HepG2 (cell line): ENCODE measurements at regions not wholly inside any gene's neighbourhood (a gene's known extent, or its start where the extent isn't known, plus 50 kb on each side); places are given as distances from the start of the nearest gene placed in this dataset.

Experiments used
- ATAC-seq: fragments of 200-7000 bp; cut with Tn5 transposase; 3 replicates; pipeline ENCODE4 v1.9.1; 2020; ENCODE audit warnings: mild to moderate bottlenecking, moderate library complexity
- BruUV-seq: library from RNA; stranded (reverse); fragments of 400-500 nt; replicated peaks from 2 replicates; lab custom pipeline; 2021; lab: Mats Ljungman, UMichigan
- CTCF ChIA-PET: fragments of 300-600 bp; formaldehyde crosslinking; extraction: SDS; loops from one replicate; lab custom pipeline; 2021; ENCODE audit warnings: low total read pairs, inconsistent platforms, low intra/inter-chr PET ratio; lab: Yijun Ruan, JAX
- POLR2A ChIA-PET: fragments of 350-600 bp; sonication (Branson Sonifier 250); formaldehyde crosslinking; loops from one replicate; lab custom pipeline; 2020; ENCODE audit warnings: antibody characterized with exemption, inconsistent platforms; lab: Yijun Ruan, JAX
- DNase-seq: peaks from one replicate; pipeline ENCODE4 v3.0.0-alpha.2; 2015; ENCODE audit warnings: low spot score
- FAIRE-seq: peaks from 3 replicates; lab custom pipeline; 2011; peaks lifted over from hg19 to GRCh38; lab: Jason Lieb, UNC
- H2AFZ ChIP-seq: one replicate; pipeline ENCODE4 v1.6.1; 2011; ENCODE audit warnings: low read length, inconsistent platforms
- H3K27ac ChIP-seq: fragments of 300-600 bp; 3 replicates; pipeline ENCODE4 v1.8.0; 2011; ENCODE audit warnings: mixed run types, mild to moderate bottlenecking, mixed read lengths, low read length, inconsistent platforms; ENCODE audit not compliant: insufficient read depth; ENCODE audit errors: extremely low read length
- H3K27me3 ChIP-seq, 2 experiments: fragments of 200-600 bp in 1 of 2; 2 replicates in 1 of 2; 3 replicates in 1 of 2; pipeline versions ENCODE4 v1.6.0 to v1.8.0; 2011; ENCODE audit warnings: low read length in 2 of 2, mild to moderate bottlenecking in 2 of 2, moderate library complexity in 2 of 2, inconsistent platforms in 1 of 2; ENCODE audit not compliant: insufficient read depth in 2 of 2, control insufficient read depth in 1 of 2
- H3K36me3 ChIP-seq, 2 experiments: fragments of 200-600 bp in 1 of 2; replicated peaks in 1 of 2; 2 replicates in 1 of 2; 3 replicates in 1 of 2; pipeline versions ENCODE4 v1.5.1 to v1.8.0; 2011; ENCODE audit warnings: low read length in 2 of 2, inconsistent platforms in 1 of 2; ENCODE audit not compliant: insufficient read depth in 2 of 2, control insufficient read depth in 1 of 2
- H3K4me1 ChIP-seq: 2 replicates; pipeline ENCODE4 v1.5.1; 2012; ENCODE audit warnings: low read length, inconsistent platforms; ENCODE audit not compliant: insufficient read depth
- H3K4me2 ChIP-seq: 2 replicates; pipeline ENCODE4 v1.6.0; 2011; ENCODE audit warnings: low read depth, low read length, inconsistent platforms
- H3K4me3 ChIP-seq, 3 experiments: fragments of 200-600 bp in 1 of 3; sonication (generic), shearing (Covaris generic) in 1 of 3; replicated peaks in 1 of 3; 2 replicates each; pipeline ENCODE4 v1.5.1; 2011 to 2016; ENCODE audit warnings: low read length in 3 of 3, inconsistent platforms in 2 of 3, low read depth in 2 of 3, mild to moderate bottlenecking in 2 of 3, control low read depth in 1 of 3, mixed read lengths in 1 of 3; ENCODE audit not compliant: insufficient read depth in 1 of 3
- H3K79me2 ChIP-seq: one replicate; pipeline ENCODE4 v1.6.1; 2011; ENCODE audit warnings: low read length, inconsistent platforms; ENCODE audit not compliant: insufficient read depth
- H3K9ac ChIP-seq: 2 replicates; pipeline ENCODE4 v1.6.0; 2011; ENCODE audit warnings: mild to moderate bottlenecking, low read depth, low read length, inconsistent platforms; ENCODE audit not compliant: insufficient read depth
- H3K9me3 ChIP-seq: 2 replicates; pipeline ENCODE4 v1.5.1; 2012; ENCODE audit warnings: mild to moderate bottlenecking, low read length
- H4K20me1 ChIP-seq: 2 replicates; pipeline ENCODE4 v1.6.0; 2011; ENCODE audit warnings: inconsistent platforms, mild to moderate bottlenecking, low read length, moderate library complexity; ENCODE audit not compliant: insufficient read depth
- CC2D1A ChIP-seq: sonication (generic); formaldehyde crosslinking; IDR thresholded peaks from 2 replicates; pipeline ENCODE4 v1.8.1; 2023; ENCODE audit warnings: mild to moderate bottlenecking, missing genetic modification reagents
- ESRRA ChIP-seq: sonication (generic); formaldehyde crosslinking; IDR thresholded peaks from 2 replicates; pipeline ENCODE4 v1.5.1; 2020; ENCODE audit warnings: mild to moderate bottlenecking, low read depth, missing genetic modification reagents
- FOSL2 ChIP-seq: sonication (generic); formaldehyde crosslinking; IDR thresholded peaks from 2 replicates; pipeline ENCODE4 v1.4.0; 2020; ENCODE audit warnings: missing genetic modification reagents
- JARID2 ChIP-seq: sonication (generic); formaldehyde crosslinking; IDR thresholded peaks from 2 replicates; pipeline ENCODE4 v1.8.1; 2023; ENCODE audit warnings: missing genetic modification reagents, inconsistent platforms; ENCODE audit not compliant: insufficient replicate concordance
- SALL1 ChIP-seq: sonication (generic); formaldehyde crosslinking; IDR thresholded peaks from 2 replicates; pipeline ENCODE4 v1.8.0; 2022; ENCODE audit warnings: mild to moderate bottlenecking, missing genetic modification reagents
- SOX5 ChIP-seq: IDR thresholded peaks from 2 replicates; pipeline ENCODE4 v1.6.1; 2016; ENCODE audit warnings: borderline replicate concordance
- SOX6 ChIP-seq, 2 experiments: fragments of 450-650 bp in 1 of 2; sonication (generic) in 1 of 2; formaldehyde crosslinking in 1 of 2; IDR thresholded peaks; 2 replicates each; pipeline versions ENCODE4 v1.4.0 to v1.6.1; 2017 to 2020; ENCODE audit warnings: antibody characterized with exemption in 1 of 2, mild to moderate bottlenecking in 1 of 2, missing genetic modification reagents in 1 of 2
- TBL1XR1 ChIP-seq: fragments of 150-350 bp; IDR thresholded peaks from 2 replicates; pipeline ENCODE4 v1.6.1; 2014; ENCODE audit warnings: borderline replicate concordance, low read length; ENCODE audit not compliant: partially characterized antibody
- ZBTB39 ChIP-seq: sonication (generic); formaldehyde crosslinking; IDR thresholded peaks from 2 replicates; pipeline ENCODE4 v1.5.0; 2020; ENCODE audit warnings: missing genetic modification reagents
- ZNF30 ChIP-seq: sonication (generic); formaldehyde crosslinking; IDR thresholded peaks from 2 replicates; pipeline ENCODE4 v1.5.0; 2020; ENCODE audit warnings: mild to moderate bottlenecking, missing genetic modification reagents
- ZNF318 ChIP-seq: sonication (generic); formaldehyde crosslinking; IDR thresholded peaks from 2 replicates; pipeline ENCODE4 v1.4.0; 2020; ENCODE audit warnings: mild to moderate bottlenecking, missing genetic modification reagents
- ZNF674 ChIP-seq: sonication (generic); formaldehyde crosslinking; IDR thresholded peaks from 2 replicates; pipeline ENCODE4 v1.5.0; 2020; ENCODE audit warnings: low read depth, mild to moderate bottlenecking, missing genetic modification reagents
- ZNF777 ChIP-seq: sonication (generic); formaldehyde crosslinking; IDR thresholded peaks from 2 replicates; pipeline ENCODE4 v1.4.0; 2020; ENCODE audit warnings: missing genetic modification reagents
- WGBS: methylation state at CpG from one replicate; pipeline ENCODE4 v1.1.6; 2017; ENCODE audit warnings: low lambda C conversion rate; 5-methylcytosine and 5-hydroxymethylcytosine counted together
- in situ Hi-C: cut with HindIII; loops from 2 replicates; pipeline ENCODE4 v1.10.0; 2017; ENCODE audit warnings: low pct_unique_long_range_greater_than_20kb; ENCODE audit not compliant: extremely low pct_ligation_motif_present
- intact Hi-C: fragments of 100-400 bp; cut with micrococcal nuclease; formaldehyde crosslinking; loops from one replicate; pipeline ENCODE4 v1.10.0; 2022; ENCODE audit not compliant: unreplicated experiment

- TF ChIP-seq ZBTB39 (CRISPR knock-in tag), result no peak
- no peak for TF ChIP-seq SALL1 (CRISPR knock-in tag)
- TF ChIP-seq SOX6 (IDR thresholded peaks at IDR 0.05), result no peak
- TF ChIP-seq SOX6 (CRISPR knock-in tag; IDR thresholded peaks at IDR 0.05), result peak; percentile 51; the same call in 1 of the 2 replicates
- TF ChIP-seq TBL1XR1, result no peak
- peak; percentile 88 for TF ChIP-seq SOX5 (CRISPR knock-in tag)
- peak; percentile 81 for TF ChIP-seq FOSL2 (CRISPR knock-in tag)
These were observed 363.5 kb upstream of the DUSP10 start (continued) for GRCh38 chr1:222105393-222105737.

DNA sequence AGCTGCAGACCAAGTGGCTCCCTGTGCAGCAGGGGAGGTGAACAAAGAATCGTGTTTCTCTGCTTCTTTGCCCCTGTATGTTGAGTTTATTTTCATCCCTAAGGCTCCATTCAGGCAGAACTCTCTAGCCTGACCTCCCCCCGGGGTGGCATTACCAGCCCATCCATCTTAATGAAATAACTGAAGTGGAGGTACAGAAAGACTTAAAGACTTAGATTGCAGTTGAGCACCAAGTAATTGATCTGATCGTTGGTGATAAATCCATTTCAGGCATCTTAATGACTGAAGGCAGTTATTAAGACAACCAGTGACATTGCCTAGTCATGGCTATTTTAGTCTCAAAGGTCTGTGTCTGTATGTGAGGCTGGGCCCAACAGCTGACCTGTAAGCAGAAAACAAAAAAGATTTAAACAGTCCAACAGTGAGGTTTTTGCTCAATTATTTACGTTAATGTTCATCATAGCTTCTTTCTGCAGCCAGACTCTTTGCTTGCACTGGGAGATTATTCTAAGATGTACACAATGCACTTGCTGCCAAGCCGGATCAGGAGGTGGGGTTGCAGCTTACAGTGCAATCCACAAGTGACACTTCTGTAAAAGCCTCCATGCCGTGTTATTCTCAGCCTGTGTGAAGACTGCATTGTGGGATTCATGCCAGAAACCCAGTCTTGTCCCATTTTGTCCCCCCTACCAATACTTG is 363.0 kb upstream of the DUSP10 start:
- CTCF ChIA-PET, result no interaction called here
- H3K36me3 ChIP-seq, result no peaks in the 10 kb centered on the region
- ATAC-seq, result no peak
- TF ChIP-seq ZNF777 (CRISPR knock-in tag) (no peak), ESRRA (CRISPR knock-in tag) (no peak), ZNF318 (CRISPR knock-in tag) (no peak), ZNF30 (CRISPR knock-in tag) (no peak), ZNF674 (CRISPR knock-in tag) (no peak), CC2D1A (CRISPR knock-in tag) (no peak), JARID2 (CRISPR knock-in tag) (no peak)

More for the DNA sequence above, 363.0 kb upstream of the DUSP10 start:
- Histone ChIP-seq H3K27me3 (no peaks in the 10 kb centered on the region; a peak in 2 of 5 replicates), H3K9me3 (no peaks in the 10 kb centered on the region), H2AFZ (no peak overlapping the region), H3K9ac (no peak overlapping the region), H3K4me1 (peaks cover 18% of the 10 kb centered on the region), H3K4me2 (no peak overlapping the region), H3K79me2 (no peaks in the 10 kb centered on the region), H3K27ac (no peak overlapping the region), H3K4me3 (no peak overlapping the region), H4K20me1 (no peaks in the 10 kb centered on the region)
- in situ Hi-C loops (no loop called here), intact Hi-C loops (no loop called here)
- DNase-seq (no peak), FAIRE-seq (no peak)
- POLR2A ChIA-PET, result no interaction called here
- BruUV-seq, result no TSS peak
- WGBS, result 13% methylated on average over 5 of the region's 6 CpGs
